Right renal pelvis (tissue), 4 donors: ENCODE measurements at regions not wholly inside any gene's neighbourhood (a gene's known extent, or its start where the extent isn't known, plus 50 kb on each side); places are given as distances from the start of the nearest gene placed in this dataset.
A peak's percentile ranks its signal among the peaks of the same experiment; 100 is the strongest.
"Not testable (repeated sequence)": the region's sequence is repeated elsewhere in the genome, so short reads cannot be mapped to it uniquely, and the experiment has no call there.

Experiments used
- DNase-seq, 4 donors: peaks; one replicate each; pipeline ENCODE4 v3.0.0-alpha.2; 2013; ENCODE audit warnings: low read depth in 4 of 4, low spot score in 3 of 4, missing footprints in 1 of 4

DNA sequence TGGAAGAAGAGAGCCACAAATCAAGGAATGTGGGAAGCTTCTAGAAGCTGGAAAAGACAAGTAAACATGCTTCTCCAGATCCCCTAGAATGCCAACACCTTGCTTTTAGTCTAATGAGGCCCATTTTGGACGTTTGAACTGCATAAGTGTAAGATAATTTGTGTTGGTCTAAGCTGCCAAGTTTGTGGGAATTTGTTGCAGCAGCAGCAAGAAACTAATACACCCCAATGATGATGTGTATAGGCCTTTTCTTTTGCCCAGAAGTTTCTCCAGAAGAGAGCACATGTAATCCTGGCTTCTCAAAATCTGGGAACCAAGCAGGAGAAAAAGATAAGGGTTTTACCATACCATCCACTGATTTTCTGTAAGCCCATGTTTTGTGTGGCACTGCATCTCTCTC lies 96.1 kb upstream of the DPT start:
- DNase-seq = no peak

GRCh38 chr1:168825820-168826219 lies 96.8 kb upstream of the DPT start:
- DNase-seq = no peak

GRCh38 chr1:168826269-168826668 lies 97.3 kb upstream of the DPT start:
- DNase-seq = no peak

DNA sequence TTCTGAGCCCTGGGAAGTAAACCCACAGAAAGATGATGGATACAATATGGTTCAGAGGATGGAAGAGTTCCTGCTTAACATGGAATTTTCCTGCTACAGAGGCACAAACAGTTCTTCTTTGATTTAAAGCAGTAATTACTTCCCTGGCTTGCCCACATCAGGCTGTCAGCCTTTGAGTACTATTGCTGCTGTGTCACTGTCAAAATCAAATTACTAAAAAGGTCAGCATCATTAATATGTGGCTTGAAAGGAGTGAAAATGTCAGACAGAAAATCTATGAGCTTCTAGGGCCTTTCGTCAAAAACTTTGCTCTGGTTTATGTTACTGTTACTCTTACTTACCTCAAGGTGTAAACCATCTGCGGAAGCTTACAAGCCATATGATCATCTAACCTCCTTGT lies 98.6 kb upstream of the DPT start:
- DNase-seq = no peak

DNA sequence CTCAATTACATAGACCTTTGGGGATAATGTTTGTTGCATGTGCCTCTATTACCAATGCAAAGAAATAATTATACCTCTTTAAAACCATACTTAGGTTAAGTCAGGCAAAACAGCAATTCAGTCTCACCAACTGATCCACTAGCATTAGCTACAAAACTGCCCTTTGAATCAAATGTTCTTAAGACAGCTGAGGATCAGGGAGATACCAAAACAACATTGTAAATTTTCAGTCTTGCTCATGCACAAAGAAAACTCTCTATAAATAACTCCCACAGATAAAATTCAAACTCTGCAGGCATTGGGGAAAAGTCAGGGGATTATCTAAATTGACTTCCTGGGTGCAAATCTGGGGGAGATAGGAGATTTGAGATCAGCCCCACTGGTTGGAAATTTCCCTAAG lies 100.9 kb upstream of the DPT start:
- DNase-seq = no peak

- DNase-seq = no peak
Observed at GRCh38 chr1:168830562-168830961, 101.6 kb upstream of the DPT start.

DNA sequence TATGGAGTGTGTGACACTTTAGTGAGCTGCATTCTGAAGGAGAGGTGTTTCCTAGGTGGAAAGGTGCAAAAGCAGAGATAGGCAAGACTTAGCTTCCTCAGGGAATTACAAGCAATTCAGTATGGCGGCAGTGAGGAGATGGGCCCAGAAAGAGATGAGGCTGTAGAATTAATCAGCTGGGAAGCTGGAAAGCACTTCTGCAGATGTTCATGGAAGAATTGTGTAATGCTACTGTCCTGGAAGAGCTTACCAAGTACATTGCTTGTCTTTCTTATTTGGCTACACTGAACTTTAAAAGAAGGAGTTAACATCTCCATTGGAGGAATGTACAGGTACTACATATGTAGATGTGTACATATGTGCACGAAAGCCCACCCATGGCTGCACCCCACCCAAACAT lies 103.7 kb upstream of the DPT start:
- DNase-seq = no peak

DNA sequence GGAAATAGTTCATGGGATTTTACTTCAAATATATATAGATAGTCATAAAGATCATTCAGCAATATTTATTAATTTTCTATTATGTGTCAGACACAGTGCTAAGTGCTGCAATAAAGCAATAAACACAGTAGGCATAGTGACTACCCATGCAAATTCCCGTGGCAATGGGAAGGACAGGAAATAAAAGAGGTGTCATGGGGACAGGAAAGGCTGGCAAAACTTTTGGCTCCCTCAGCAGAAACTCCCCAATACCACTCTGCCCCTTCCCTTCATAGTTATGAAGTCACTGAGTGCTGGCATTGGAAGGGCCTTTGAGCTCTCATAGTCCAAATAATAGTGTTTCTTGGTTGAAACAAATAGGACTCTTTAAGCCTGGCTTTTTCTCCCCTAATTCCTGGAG lies 104.4 kb upstream of the DPT start:
- DNase-seq = no peak

DNA sequence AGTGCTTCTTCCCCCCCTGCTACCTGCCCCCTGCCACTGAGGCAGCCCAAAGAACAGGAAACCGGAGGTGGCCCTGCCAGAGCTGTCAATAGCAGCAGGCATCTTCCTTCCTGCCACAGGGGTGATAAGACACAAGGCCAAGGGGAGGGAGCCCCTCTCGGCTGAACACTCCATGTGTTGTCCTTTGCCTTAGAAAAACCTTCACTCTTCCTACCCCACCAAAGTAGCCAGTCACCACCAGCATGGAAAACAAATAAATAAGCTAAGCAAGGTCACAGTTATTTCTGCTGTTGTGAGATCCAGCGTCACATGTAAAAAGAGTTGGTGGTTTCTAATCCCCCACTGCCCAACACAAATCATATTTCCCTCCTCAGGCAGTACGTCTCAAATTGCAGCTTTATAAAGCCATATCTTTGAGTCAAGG lies 104.8 kb upstream of the DPT start:
- peak in 1 of 4 donors; percentile 8 for DNase-seq

GRCh38 chr1:168834225-168834872 lies 105.3 kb upstream of the DPT start:
- DNase-seq = peak; percentile 13 to 33 (median 26)

DNA sequence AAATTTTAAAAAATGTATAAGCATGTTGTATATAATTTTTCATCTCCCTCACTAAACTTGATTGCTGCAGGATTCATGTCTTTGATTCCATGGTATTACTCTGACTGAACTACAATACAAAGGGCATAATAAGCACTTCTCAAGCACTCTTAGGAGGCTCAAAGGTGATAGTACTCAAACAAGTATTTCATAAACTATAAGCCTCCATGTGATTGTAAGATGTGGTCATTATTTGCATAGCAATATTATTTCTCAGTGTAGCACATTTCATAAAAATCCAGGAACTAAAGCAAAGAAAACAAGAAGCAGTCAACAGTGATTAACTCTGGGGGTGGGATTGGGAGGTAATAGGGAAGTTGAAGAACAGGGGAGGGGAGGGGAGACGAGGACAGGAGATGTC lies 106.2 kb upstream of the DPT start:
- DNase-seq = no peak

- DNase-seq = no peak
Observed at GRCh38 chr1:168835791-168836190, 106.8 kb upstream of the DPT start.

- DNase-seq = no peak
Observed at GRCh38 chr1:168836469-168836868, 107.5 kb upstream of the DPT start.

DNA sequence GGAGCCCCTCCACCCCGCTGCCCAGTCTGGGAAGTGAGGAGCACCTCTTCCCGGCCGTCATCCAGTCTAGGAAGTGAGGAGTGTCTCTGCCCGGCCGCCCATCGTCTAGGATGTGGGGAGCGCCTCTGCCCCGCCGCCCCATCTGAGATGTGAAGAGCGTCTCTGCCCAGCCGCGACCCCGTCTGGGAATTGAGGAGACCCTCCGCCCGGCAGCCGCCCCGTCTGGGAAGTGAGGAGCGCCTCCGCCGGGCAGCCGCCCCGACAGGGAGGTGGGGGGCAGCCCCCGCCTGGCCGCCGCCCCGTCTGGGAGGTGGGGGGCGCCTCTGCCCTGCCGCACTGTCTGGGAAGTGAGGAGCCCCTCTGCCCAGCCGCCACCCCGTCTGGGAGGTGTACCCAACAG lies 108.2 kb upstream of the DPT start:
- not testable (repeated sequence) for DNase-seq

DNA sequence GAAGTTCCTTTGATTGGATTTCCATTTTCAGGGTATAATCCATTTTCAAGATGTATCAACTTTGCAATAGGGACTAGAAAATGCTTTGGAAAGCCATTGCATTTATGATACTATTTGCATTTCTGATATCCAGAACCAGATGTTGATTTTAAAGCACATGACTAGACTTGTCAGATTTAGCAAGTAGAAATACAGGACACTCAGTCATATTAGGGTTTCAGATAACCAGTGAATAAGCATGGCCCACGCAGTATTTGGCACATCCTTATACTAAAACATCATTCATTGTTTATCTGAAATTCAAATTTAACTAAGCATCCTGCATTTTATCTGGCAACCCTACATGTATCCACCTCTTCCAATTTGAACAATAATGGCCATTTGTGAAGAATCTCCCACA lies 113.3 kb upstream of the DPT start:
- DNase-seq = no peak

DNA sequence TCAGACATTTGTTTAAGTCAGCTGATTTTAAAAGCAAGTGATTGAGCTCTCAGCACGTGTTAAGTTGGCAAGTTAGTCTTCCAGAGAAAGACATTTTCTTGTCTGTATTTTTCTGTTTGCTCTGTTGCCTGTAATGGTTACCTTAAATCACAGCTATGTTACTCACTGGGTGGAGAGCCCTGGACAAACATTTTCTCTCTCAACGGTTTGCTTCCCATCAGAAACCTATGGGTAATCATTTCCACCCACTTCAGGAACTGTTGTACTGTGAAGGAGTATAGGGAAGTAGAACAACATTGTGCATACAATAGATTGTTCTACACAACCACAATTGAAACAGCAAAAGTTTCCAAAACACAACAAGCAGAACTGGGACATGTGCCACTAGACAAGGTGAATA lies 113.9 kb upstream of the DPT start:
- DNase-seq = no peak

GRCh38 chr1:168843401-168843800 lies 114.4 kb upstream of the DPT start:
- no peak for DNase-seq

DNA sequence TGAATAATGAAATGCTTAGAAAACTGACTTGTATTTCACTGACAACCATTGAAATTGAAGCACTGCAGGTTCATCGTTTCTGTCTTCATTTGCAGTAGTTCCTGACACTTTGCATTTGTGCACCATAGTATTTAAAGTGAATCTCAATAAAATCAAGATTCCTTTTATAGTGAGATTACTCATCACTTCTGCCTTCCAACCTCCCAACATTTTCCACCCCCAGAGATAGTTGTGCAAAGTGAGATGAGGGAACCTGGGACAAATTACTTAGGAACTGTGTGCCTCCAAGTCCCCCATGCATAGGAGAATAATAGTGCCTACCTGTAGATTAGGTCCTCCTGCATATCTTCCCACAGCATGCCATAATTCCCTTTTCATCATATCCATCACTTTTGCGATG lies 114.9 kb upstream of the DPT start:
- DNase-seq = no peak

DNA sequence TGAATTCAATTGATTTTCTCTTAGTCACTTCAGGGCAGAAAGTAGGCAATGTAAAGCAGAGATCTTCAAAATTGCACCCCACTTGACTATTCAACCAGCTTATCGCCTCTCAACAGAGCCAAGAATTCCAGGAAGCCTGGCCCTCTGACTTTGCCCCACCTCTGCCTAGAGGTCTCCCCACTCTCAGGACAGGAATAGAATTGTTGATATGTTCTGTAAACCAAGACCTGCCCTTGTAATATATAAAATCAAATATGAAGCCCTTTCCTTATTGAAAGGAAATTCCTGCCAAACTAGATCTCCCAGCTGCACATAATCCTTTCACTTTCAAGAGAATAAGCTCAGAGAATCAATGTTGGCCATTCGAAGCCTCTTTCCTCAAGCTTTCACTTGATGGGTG lies 116.1 kb upstream of the DPT start:
- no peak for DNase-seq

- DNase-seq = no peak
Observed at GRCh38 chr1:168848051-168848450, 119.0 kb upstream of the DPT start.

DNA sequence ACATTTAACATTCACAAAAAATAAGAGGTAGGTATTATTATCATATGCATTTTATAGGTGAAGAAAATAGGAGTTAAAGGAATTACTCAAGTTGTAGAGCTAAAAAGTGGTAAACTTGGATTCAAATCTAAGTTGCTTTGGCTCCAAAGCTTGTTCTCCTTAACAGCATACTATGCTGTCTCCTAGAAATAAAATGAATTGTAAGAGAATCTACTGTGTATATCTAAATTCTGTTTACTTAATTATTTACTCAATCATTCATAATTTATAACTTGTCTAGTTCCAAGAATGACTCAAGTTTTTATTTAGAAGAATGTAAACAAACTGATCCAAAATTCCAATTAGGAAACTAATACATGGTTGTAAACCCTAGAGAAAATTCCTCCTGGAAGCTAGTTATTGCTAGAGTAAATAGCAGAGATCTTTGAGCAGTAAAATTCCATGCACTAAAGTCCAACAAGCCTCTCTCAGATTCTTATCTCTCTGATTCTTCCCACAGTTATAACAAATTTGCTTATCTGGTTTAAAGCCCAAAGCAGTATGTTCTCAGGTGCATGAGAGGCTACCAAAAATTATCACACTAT lies 132.5 kb upstream of the DPT start:
- DNase-seq = no peak

GRCh38 chr1:168863772-168864171 lies 134.8 kb upstream of the DPT start:
- peak in 1 of 4 donors; percentile 9 for DNase-seq

- no peak for DNase-seq
Observed at GRCh38 chr1:168864266-168864665, 135.3 kb upstream of the DPT start.
